IMR-90 (cell line): ENCODE measurements at regions not wholly inside any gene's neighbourhood (a gene's known extent, or its start where the extent isn't known, plus 50 kb on each side); places are given as distances from the start of the nearest gene placed in this dataset.

ENCODE experiments used
- ATAC-seq: fragments of 200-7000 bp; cut with Tn5 transposase; 2 replicates; pipeline ENCODE4 v1.9.1; 2020; ENCODE audit warnings: low read depth, mild to moderate bottlenecking, moderate library complexity
- BruUV-seq: library from RNA; stranded (reverse); fragments of 400-500 nt; replicated peaks from 2 replicates; lab custom pipeline; 2021; lab: Mats Ljungman, UMichigan
- CTCF ChIA-PET: fragments of 300-600 bp; formaldehyde crosslinking; extraction: SDS; loops from one replicate; lab custom pipeline; 2021; ENCODE audit warnings: antibody characterized with exemption; lab: Yijun Ruan, JAX
- POLR2A ChIA-PET: fragments of 300-600 bp; sonication (Branson Sonifier 250); formaldehyde crosslinking; loops from one replicate; lab custom pipeline; 2022; ENCODE audit warnings: antibody characterized with exemption; ENCODE audit not compliant: unreplicated experiment; lab: Charles Lee
- DNase-seq: peaks from one replicate; pipeline ENCODE4 v3.0.0; 2013
- H2AFZ ChIP-seq: replicated peaks from 2 replicates; pipeline ENCODE3; 2013; ENCODE audit warnings: low read length, mild to moderate bottlenecking; ENCODE audit not compliant: poor library complexity
- H2AK5ac ChIP-seq: 2 replicates; pipeline ENCODE4 v1.6.1; 2013; ENCODE audit warnings: low read depth, low read length, inconsistent platforms
- H2AK9ac ChIP-seq: replicated peaks from 2 replicates; pipeline ENCODE3; 2013; ENCODE audit warnings: mild to moderate bottlenecking, low read depth, low read length, moderate library complexity; ENCODE audit not compliant: poor library complexity
- H2BK120ac ChIP-seq: 2 replicates; pipeline ENCODE4 v1.6.1; 2013; ENCODE audit warnings: low read depth, low read length, inconsistent platforms
- H2BK15ac ChIP-seq: 3 replicates; pipeline ENCODE4 v1.6.1; 2013; ENCODE audit warnings: low read depth, low read length, inconsistent platforms
- H2BK20ac ChIP-seq: 2 replicates; pipeline ENCODE4 v1.6.1; 2013; ENCODE audit warnings: low read depth, mild to moderate bottlenecking, inconsistent platforms, low read length, moderate library complexity
- H2BK5ac ChIP-seq: 2 replicates; pipeline ENCODE4 v1.6.1; 2013; ENCODE audit warnings: mild to moderate bottlenecking, low read depth, low read length, inconsistent platforms; ENCODE audit not compliant: poor library complexity, severe bottlenecking
- H3K14ac ChIP-seq: replicated peaks from 2 replicates; pipeline ENCODE4 v1.6.1; 2013; ENCODE audit warnings: low read depth, low read length, inconsistent platforms
- H3K18ac ChIP-seq: 2 replicates; pipeline ENCODE4 v1.6.1; 2013; ENCODE audit warnings: low read depth, low read length, control low read depth
- H3K23ac ChIP-seq: 2 replicates; pipeline ENCODE4 v1.6.1; 2013; ENCODE audit warnings: low read depth, low read length, inconsistent platforms
- H3K27ac ChIP-seq: 2 replicates; pipeline ENCODE4 v1.5.1; 2013; ENCODE audit warnings: mild to moderate bottlenecking, control low read depth, low read length; ENCODE audit not compliant: insufficient read depth
- H3K27me3 ChIP-seq: 2 replicates; pipeline ENCODE4 v1.6.1; 2013; ENCODE audit warnings: low read length; ENCODE audit not compliant: control insufficient read depth, insufficient read depth
- H3K36me3 ChIP-seq: 2 replicates; pipeline ENCODE4 v1.6.1; 2013; ENCODE audit warnings: low read length, mixed read lengths; ENCODE audit not compliant: control insufficient read depth, insufficient read depth
- H3K4ac ChIP-seq: 2 replicates; pipeline ENCODE4 v1.6.1; 2013; ENCODE audit warnings: low read depth, low read length, inconsistent platforms
- H3K4me1 ChIP-seq: 2 replicates; pipeline ENCODE4 v1.6.1; 2013; ENCODE audit warnings: low read length, mixed read lengths; ENCODE audit not compliant: control insufficient read depth, insufficient read depth
- H3K4me2 ChIP-seq: 2 replicates; pipeline ENCODE4 v1.6.1; 2013; ENCODE audit warnings: low read depth, mild to moderate bottlenecking, control low read depth, low read length, moderate library complexity
- H3K4me3 ChIP-seq: 2 replicates; pipeline ENCODE4 v1.5.1; 2013; ENCODE audit warnings: low read depth, mild to moderate bottlenecking, control low read depth, low read length, moderate library complexity; ENCODE audit not compliant: insufficient read depth
- H3K56ac ChIP-seq: 2 replicates; pipeline ENCODE4 v1.6.1; 2013; ENCODE audit warnings: low read length, inconsistent platforms; ENCODE audit not compliant: insufficient read depth; ENCODE audit errors: extremely low read depth
- H3K79me1 ChIP-seq, 2 experiments: 2 replicates each; pipeline ENCODE4 v1.6.1; 2013; ENCODE audit warnings: low read length in 2 of 2, inconsistent platforms in 1 of 2, low read depth in 1 of 2
- H3K9ac ChIP-seq: 2 replicates; pipeline ENCODE4 v1.6.1; 2013; ENCODE audit warnings: low read depth, low read length, control low read depth
- H3K9me1 ChIP-seq: 2 replicates; pipeline ENCODE4 v1.6.1; 2013; ENCODE audit warnings: low read length, inconsistent platforms; ENCODE audit not compliant: insufficient read depth
- H3K9me3 ChIP-seq: 2 replicates; pipeline ENCODE4 v1.6.1; 2013; ENCODE audit warnings: low read length; ENCODE audit not compliant: control insufficient read depth, insufficient read depth
- H4K20me1 ChIP-seq: 2 replicates; pipeline ENCODE4 v1.6.1; 2013; ENCODE audit warnings: low read length, inconsistent platforms; ENCODE audit not compliant: insufficient read depth
- H4K5ac ChIP-seq: 2 replicates; pipeline ENCODE4 v1.6.1; 2013; ENCODE audit warnings: mild to moderate bottlenecking, low read depth, low read length, control low read depth
- H4K8ac ChIP-seq, 2 experiments: 2 replicates each; pipeline ENCODE4 v1.6.1; 2013; ENCODE audit warnings: low read depth in 2 of 2, low read length in 2 of 2, control low read depth in 1 of 2, inconsistent platforms in 1 of 2
- H4K91ac ChIP-seq: 2 replicates; pipeline ENCODE4 v1.6.1; 2013; ENCODE audit warnings: low read depth, low read length, inconsistent platforms; ENCODE audit not compliant: insufficient read depth
- BHLHE40 ChIP-seq: fragments of 150-350 bp; IDR thresholded peaks from 2 replicates; pipeline ENCODE4 v1.6.1; 2016; ENCODE audit warnings: mild to moderate bottlenecking, low read depth, low read length
- CEBPB ChIP-seq: IDR thresholded peaks from 2 replicates; pipeline ENCODE4 v1.6.1; 2012; ENCODE audit warnings: low read depth, low read length, improper control_type of control experiment
- FOS ChIP-seq: fragments of 150-350 bp; IDR thresholded peaks from 2 replicates; pipeline ENCODE4 v1.6.1; 2016; ENCODE audit warnings: low read depth, low read length
- MAZ ChIP-seq: IDR thresholded peaks from 2 replicates; pipeline ENCODE4 v1.6.1; 2012; ENCODE audit warnings: low read depth, mild to moderate bottlenecking, low read length, improper control_type of control experiment, moderate library complexity, borderline replicate concordance
- MXI1 ChIP-seq: IDR thresholded peaks from 2 replicates; pipeline ENCODE4 v1.6.1; 2012; ENCODE audit warnings: low read depth, mild to moderate bottlenecking, low read length, moderate library complexity, borderline replicate concordance
- NFE2L2 ChIP-seq: fragments of 150-350 bp; IDR thresholded peaks from 2 replicates; pipeline ENCODE4 v1.6.1; 2016; ENCODE audit warnings: low read depth, mild to moderate bottlenecking, low read length
- POLR2A ChIP-seq: IDR thresholded peaks from 2 replicates; pipeline ENCODE4 v1.6.1; 2012; ENCODE audit warnings: mild to moderate bottlenecking, low read depth, low read length
- RAD21 ChIP-seq: IDR thresholded peaks from 2 replicates; pipeline ENCODE4 v1.6.1; 2012; ENCODE audit warnings: low read length, improper control_type of control experiment
- RCOR1 ChIP-seq: IDR thresholded peaks from 2 replicates; pipeline ENCODE4 v1.6.1; 2012; ENCODE audit warnings: mild to moderate bottlenecking, low read length, improper control_type of control experiment; ENCODE audit not compliant: insufficient replicate concordance
- RFX5 ChIP-seq: IDR thresholded peaks from 2 replicates; pipeline ENCODE4 v1.8.0; 2012; ENCODE audit warnings: low read depth, mild to moderate bottlenecking, low read length, moderate library complexity
- SMC3 ChIP-seq: fragments of 150-350 bp; IDR thresholded peaks from 2 replicates; pipeline ENCODE4 v1.6.1; 2016; ENCODE audit warnings: low read depth, mild to moderate bottlenecking, antibody characterized with exemption, low read length, moderate library complexity
- WGBS, 2 experiments: methylation state at CpG; one replicate each; pipeline versions ENCODE4 v1.1.5 to v1.1.7; 2013; ENCODE audit warnings: missing lambda C conversion rate in 2 of 2; ENCODE audit not compliant: insufficient read length in 1 of 2; ENCODE audit errors: extremely low coverage in 2 of 2; 5-methylcytosine and 5-hydroxymethylcytosine counted together
- dilution Hi-C: fragments of 300-500 bp; cut with HindIII; formaldehyde crosslinking; loops from one replicate; pipeline ENCODE4 v1.14.3; 2018; ENCODE audit warnings: low sequenced_read_pairs; ENCODE audit not compliant: unreplicated experiment
- in situ Hi-C: fragments of 300-500 bp; cut with MboI; formaldehyde crosslinking; loops from 3 replicates; pipeline ENCODE4 v1.14.3; 2019; ENCODE audit warnings: low sequenced_read_pairs, inconsistent platforms, mixed read lengths
- intact Hi-C: fragments of 100-400 bp; cut with micrococcal nuclease; formaldehyde crosslinking; loops from 2 replicates; pipeline ENCODE4 v1.10.0; 2022
- TF ChIP-seq, protein P1 (sequence below): conservative IDR thresholded peaks from 2 replicates; pipeline ENCODE4 v1.5.1; 2012; ENCODE audit warnings: mild to moderate bottlenecking, low read depth, low read length, improper control_type of control experiment
- TF ChIP-seq, protein P2 (sequence below): fragments of 150-350 bp; IDR thresholded peaks from 2 replicates; pipeline ENCODE4 v1.6.1; 2016; ENCODE audit warnings: low read depth, mild to moderate bottlenecking, low read length, moderate library complexity, borderline replicate concordance
- TF ChIP-seq, protein P3 (sequence below): fragments of 150-350 bp; IDR thresholded peaks from 2 replicates; pipeline ENCODE4 v1.6.1; 2017; ENCODE audit warnings: mild to moderate bottlenecking, antibody characterized with exemption, low read length, low read depth

DNA sequence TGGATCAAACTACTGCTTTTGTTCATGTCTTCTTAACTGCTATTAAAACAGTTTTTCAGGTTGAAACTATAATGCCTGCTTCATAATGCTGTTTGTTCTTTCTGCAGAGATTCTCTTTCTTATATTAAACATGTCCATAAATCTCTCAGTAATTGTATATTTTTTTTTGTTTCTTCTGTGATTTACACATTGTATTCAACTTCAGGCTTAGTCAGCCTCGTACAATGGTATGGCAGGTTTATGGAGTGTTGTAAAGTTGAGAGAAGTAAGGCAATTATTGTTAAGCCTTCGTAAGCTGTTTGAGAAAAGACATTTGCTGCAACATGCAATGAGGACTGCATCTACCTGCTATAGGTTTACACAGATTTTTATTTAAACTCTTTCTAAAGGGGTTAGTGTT, 977.1 kb downstream of the DIPK2A start:
- no peak overlapping the region for H3K18ac ChIP-seq
- no peak overlapping the region for H3K14ac ChIP-seq
- dilution Hi-C loops: no loop called here
- H2BK15ac ChIP-seq: no peak overlapping the region
- H2BK120ac ChIP-seq: no peak overlapping the region
- H3K27me3 ChIP-seq: no peaks in the 10 kb centered on the region
- TF ChIP-seq MXI1 (no peak), SMC3 (no peak), BHLHE40 (no peak), FOS (no peak), RFX5 (no peak), NFE2L2 (no peak), CEBPB (no peak), RAD21 (no peak), POLR2A (no peak), MAZ (no peak), RCOR1 (no peak)
- TF ChIP-seq, protein P1, sequence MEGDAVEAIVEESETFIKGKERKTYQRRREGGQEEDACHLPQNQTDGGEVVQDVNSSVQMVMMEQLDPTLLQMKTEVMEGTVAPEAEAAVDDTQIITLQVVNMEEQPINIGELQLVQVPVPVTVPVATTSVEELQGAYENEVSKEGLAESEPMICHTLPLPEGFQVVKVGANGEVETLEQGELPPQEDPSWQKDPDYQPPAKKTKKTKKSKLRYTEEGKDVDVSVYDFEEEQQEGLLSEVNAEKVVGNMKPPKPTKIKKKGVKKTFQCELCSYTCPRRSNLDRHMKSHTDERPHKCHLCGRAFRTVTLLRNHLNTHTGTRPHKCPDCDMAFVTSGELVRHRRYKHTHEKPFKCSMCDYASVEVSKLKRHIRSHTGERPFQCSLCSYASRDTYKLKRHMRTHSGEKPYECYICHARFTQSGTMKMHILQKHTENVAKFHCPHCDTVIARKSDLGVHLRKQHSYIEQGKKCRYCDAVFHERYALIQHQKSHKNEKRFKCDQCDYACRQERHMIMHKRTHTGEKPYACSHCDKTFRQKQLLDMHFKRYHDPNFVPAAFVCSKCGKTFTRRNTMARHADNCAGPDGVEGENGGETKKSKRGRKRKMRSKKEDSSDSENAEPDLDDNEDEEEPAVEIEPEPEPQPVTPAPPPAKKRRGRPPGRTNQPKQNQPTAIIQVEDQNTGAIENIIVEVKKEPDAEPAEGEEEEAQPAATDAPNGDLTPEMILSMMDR: no peak
- TF ChIP-seq, protein P2, sequence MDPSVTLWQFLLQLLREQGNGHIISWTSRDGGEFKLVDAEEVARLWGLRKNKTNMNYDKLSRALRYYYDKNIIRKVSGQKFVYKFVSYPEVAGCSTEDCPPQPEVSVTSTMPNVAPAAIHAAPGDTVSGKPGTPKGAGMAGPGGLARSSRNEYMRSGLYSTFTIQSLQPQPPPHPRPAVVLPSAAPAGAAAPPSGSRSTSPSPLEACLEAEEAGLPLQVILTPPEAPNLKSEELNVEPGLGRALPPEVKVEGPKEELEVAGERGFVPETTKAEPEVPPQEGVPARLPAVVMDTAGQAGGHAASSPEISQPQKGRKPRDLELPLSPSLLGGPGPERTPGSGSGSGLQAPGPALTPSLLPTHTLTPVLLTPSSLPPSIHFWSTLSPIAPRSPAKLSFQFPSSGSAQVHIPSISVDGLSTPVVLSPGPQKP: no peak
- TF ChIP-seq, protein P3, sequence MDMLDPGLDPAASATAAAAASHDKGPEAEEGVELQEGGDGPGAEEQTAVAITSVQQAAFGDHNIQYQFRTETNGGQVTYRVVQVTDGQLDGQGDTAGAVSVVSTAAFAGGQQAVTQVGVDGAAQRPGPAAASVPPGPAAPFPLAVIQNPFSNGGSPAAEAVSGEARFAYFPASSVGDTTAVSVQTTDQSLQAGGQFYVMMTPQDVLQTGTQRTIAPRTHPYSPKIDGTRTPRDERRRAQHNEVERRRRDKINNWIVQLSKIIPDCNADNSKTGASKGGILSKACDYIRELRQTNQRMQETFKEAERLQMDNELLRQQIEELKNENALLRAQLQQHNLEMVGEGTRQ: no peak
- WGBS, 2 experiments: no CpG with 5 or more reads among the region's 2 CpGs
- BruUV-seq: no TSS peak
- ChIA-PET POLR2A (no interaction called here), CTCF (no interaction called here)
- in situ Hi-C loops: no loop called here
- H3K27ac ChIP-seq: no peak overlapping the region
- DNase-seq (no peak), ATAC-seq (no peak)
- H3K4me3 ChIP-seq: no peak overlapping the region
- H3K9me1 ChIP-seq: no peaks in the 10 kb centered on the region
- no peak overlapping the region for H2AFZ ChIP-seq
- H2AK5ac ChIP-seq: no peak overlapping the region
- H3K36me3 ChIP-seq: no peaks in the 10 kb centered on the region
- H2BK5ac ChIP-seq: no peak overlapping the region
- H4K8ac ChIP-seq: no peak overlapping the region
- H3K4ac ChIP-seq: no peak overlapping the region
- no peaks in the 10 kb centered on the region for H3K4me1 ChIP-seq
- H3K56ac ChIP-seq: no peak overlapping the region
- no peaks in the 10 kb centered on the region for H3K79me1 ChIP-seq
- H2BK20ac ChIP-seq: no peak overlapping the region
- H4K91ac ChIP-seq: no peak overlapping the region
- no peak overlapping the region for H3K23ac ChIP-seq
- intact Hi-C loops: no loop called here
- no peaks in the 10 kb centered on the region for H4K20me1 ChIP-seq
- no peak overlapping the region for H3K4me2 ChIP-seq
- no peaks in the 10 kb centered on the region for H3K9me3 ChIP-seq
- H4K5ac ChIP-seq: no peak overlapping the region
- H3K9ac ChIP-seq: no peak overlapping the region
- H2AK9ac ChIP-seq: no peak overlapping the region
